ENCODE measurements at regions not wholly inside any gene's neighbourhood (a gene's known extent, or its start where the extent isn't known, plus 50 kb on each side); places are given as distances from the start of the nearest gene placed in this dataset.

DNA sequence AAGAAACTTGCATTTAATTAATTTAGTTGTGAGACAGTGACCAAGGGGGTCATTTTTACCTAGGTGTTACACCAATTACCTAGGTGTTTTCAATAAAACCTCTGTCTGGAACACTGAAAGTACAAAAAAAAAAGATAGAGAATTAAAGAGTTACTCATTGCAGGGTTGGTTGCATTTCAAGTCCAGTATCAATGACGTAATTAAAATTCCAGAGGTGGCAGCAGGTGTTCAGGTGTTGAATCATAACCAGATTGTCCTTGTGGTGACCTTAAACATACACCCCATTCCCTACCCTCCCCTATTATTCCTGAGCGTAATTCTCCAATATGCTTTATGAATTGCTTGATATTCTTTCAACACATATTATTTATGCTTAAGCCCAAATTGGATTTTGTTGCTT lies 352.0 kb upstream of the SLC8A1 start:
- TF ChIP-seq, protein P1, sequence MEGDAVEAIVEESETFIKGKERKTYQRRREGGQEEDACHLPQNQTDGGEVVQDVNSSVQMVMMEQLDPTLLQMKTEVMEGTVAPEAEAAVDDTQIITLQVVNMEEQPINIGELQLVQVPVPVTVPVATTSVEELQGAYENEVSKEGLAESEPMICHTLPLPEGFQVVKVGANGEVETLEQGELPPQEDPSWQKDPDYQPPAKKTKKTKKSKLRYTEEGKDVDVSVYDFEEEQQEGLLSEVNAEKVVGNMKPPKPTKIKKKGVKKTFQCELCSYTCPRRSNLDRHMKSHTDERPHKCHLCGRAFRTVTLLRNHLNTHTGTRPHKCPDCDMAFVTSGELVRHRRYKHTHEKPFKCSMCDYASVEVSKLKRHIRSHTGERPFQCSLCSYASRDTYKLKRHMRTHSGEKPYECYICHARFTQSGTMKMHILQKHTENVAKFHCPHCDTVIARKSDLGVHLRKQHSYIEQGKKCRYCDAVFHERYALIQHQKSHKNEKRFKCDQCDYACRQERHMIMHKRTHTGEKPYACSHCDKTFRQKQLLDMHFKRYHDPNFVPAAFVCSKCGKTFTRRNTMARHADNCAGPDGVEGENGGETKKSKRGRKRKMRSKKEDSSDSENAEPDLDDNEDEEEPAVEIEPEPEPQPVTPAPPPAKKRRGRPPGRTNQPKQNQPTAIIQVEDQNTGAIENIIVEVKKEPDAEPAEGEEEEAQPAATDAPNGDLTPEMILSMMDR (IDR thresholded peaks at IDR 0.05): no peak
- no peak for TF ChIP-seq POLR2A (IDR thresholded peaks at IDR 0.05)
- Histone ChIP-seq H3K9me3 (no peaks in the 10 kb centered on the region), H3K27ac (no peak overlapping the region), H3K36me3 (no peaks in the 10 kb centered on the region), H3K27me3 (no peaks in the 10 kb centered on the region), H3K4me1 (no peaks in the 10 kb centered on the region), H3K4me3 (no peak overlapping the region)
- intact Hi-C loops (cut with DNase I; ENCODE audit: low total_unique reads): no loop called here
- DNase-seq: no peak

DNA sequence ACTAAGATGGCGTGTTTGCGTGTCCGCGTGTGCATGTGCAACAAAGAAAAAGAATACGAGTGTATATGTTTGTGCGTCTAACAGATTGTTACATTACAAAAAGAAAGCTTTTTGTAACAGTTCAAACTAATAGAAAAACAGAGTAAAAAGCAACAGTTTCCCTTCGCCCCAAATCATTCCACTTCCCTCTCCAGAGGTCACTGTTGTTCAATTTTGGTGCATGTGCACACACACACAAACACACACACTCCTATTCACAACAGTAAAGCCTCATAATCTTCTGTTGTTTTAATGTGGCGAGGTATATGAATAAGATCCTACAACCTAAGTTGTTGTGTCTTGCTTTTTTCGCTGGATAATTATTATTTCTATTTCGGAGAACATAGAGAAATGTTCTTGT lies 357.3 kb upstream of the SLC8A1 start:
- TF ChIP-seq, protein P1 (IDR thresholded peaks at IDR 0.05): no peak
- intact Hi-C loops (cut with DNase I; ENCODE audit: low total_unique reads): no loop called here
- no peak overlapping the region for H3K4me3 ChIP-seq
- no peaks in the 10 kb centered on the region for H3K9me3 ChIP-seq
- no peaks in the 10 kb centered on the region for H3K36me3 ChIP-seq
- no peak for DNase-seq
- H3K27me3 ChIP-seq: no peaks in the 10 kb centered on the region
- H3K4me1 ChIP-seq: no peaks in the 10 kb centered on the region
- H3K27ac ChIP-seq: no peak overlapping the region

DNA sequence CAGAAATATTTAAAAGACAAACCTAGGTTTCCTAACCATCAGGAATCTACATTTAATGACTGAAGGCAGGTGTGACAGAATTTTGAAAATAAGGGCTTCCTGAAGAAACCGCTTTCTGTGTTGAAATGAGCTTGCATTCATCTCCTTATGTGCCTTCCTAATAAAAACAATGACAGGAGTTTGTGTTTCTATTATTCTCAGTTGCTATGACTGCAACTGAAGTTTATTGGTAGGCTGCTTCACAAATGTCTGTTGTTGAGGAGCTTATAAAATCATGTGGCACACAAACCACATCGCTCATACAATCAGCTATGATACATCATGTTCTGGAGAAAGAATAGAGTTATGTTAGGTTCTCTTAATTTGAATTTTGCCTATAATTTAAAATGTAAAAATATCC lies 362.7 kb upstream of the SLC8A1 start:
- H3K9me3 ChIP-seq: no peaks in the 10 kb centered on the region
- H3K36me3 ChIP-seq: no peaks in the 10 kb centered on the region
- DNase-seq: no peak
- H3K27ac ChIP-seq: no peak overlapping the region
- no peak overlapping the region for H3K4me3 ChIP-seq
- intact Hi-C loops (cut with DNase I; ENCODE audit: low total_unique reads): no loop called here
- no peaks in the 10 kb centered on the region for H3K27me3 ChIP-seq
- TF ChIP-seq, protein P1 (IDR thresholded peaks at IDR 0.05): no peak
- TF ChIP-seq POLR2A (IDR thresholded peaks at IDR 0.05): no peak
- no peaks in the 10 kb centered on the region for H3K4me1 ChIP-seq

DNA sequence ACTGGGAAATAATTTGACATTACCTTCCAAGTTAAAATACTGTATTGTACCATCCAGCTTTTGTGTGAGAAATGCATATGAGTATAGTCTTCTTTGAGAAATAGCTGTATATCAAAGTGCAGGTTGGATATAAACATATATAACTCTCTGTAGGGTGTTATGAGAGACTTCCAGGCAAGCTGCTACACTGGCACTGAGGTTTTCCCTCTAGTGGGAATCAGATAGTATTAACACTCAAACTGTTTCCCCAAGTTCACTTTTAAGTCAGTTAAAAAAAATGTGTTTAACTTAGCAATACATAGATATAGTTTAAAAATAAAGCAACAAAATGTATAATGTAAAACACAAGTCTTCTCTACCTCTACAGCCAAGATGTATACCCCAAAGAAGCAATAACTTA lies 368.4 kb upstream of the SLC8A1 start:
- Histone ChIP-seq H3K9me3 (no peaks in the 10 kb centered on the region), H3K36me3 (no peaks in the 10 kb centered on the region), H3K27me3 (no peaks in the 10 kb centered on the region), H3K27ac (no peak overlapping the region), H3K4me3 (no peak overlapping the region), H3K4me1 (no peaks in the 10 kb centered on the region)
- intact Hi-C loops (cut with DNase I; ENCODE audit: low total_unique reads): no loop called here
- DNase-seq: no peak
- no peak for TF ChIP-seq POLR2A (IDR thresholded peaks at IDR 0.05)
- TF ChIP-seq, protein P1 (IDR thresholded peaks at IDR 0.05): no peak

DNA sequence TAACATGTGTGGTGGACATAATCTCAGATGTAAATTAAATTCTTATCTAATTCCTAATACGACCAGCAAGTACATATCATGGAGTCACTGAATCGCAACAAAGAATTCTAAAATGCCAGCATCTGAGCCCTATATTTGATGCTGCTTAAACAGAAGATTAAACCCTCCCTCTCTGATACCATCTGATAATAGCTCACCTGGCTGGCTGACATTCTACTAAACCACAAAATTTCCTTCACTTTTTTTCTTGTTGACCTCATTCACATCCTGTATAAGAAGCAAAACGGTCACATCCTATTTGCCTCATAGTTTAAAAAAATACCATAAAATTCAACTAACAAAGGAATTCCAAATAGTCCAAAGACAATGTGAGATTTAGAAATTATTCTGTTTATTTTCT lies 371.6 kb upstream of the SLC8A1 start:
- no peaks in the 10 kb centered on the region for H3K9me3 ChIP-seq
- no peak for TF ChIP-seq POLR2A (IDR thresholded peaks at IDR 0.05)
- TF ChIP-seq, protein P1 (IDR thresholded peaks at IDR 0.05): no peak
- intact Hi-C loops (cut with DNase I; ENCODE audit: low total_unique reads): no loop called here
- H3K4me1 ChIP-seq: no peaks in the 10 kb centered on the region
- no peak for DNase-seq
- no peaks in the 10 kb centered on the region for H3K36me3 ChIP-seq
- no peak overlapping the region for H3K4me3 ChIP-seq
- H3K27ac ChIP-seq: no peak overlapping the region
- no peaks in the 10 kb centered on the region for H3K27me3 ChIP-seq

Measured in uterus (tissue), 3 donors.